VCaP (cell line): ENCODE measurements at regions not wholly inside any gene's neighbourhood (a gene's known extent, or its start where the extent isn't known, plus 50 kb on each side); places are given as distances from the start of the nearest gene placed in this dataset.

Experiments used
- H3K27ac ChIP-seq: fragments of 450-650 bp; 2 replicates; pipeline ENCODE4 v1.5.1; 2017
- CTCF ChIP-seq: fragments of 450-650 bp; conservative IDR thresholded peaks from 2 replicates; pipeline ENCODE4 v1.5.1; 2017; ENCODE audit warnings: mild to moderate bottlenecking, moderate library complexity

GRCh38 chr12:77251799-77252198, 186.4 kb upstream of the E2F7 start:
- no peak overlapping the region for H3K27ac ChIP-seq
- TF ChIP-seq CTCF, result no peak

- TF ChIP-seq CTCF, result no peak
These were observed 184.5 kb upstream of the E2F7 start for GRCh38 chr12:77249892-77250291.

GRCh38 chr12:77248036-77248435, 182.7 kb upstream of the E2F7 start:
- no peak overlapping the region for H3K27ac ChIP-seq
- no peak for TF ChIP-seq CTCF

More at GRCh38 chr12:77249892-77250291, 184.5 kb upstream of the E2F7 start:
- no peak overlapping the region for H3K27ac ChIP-seq

GRCh38 chr12:77247542-77247941, 182.2 kb upstream of the E2F7 start:
- H3K27ac ChIP-seq, result no peak overlapping the region
- no peak for TF ChIP-seq CTCF

GRCh38 chr12:77243345-77243744, 178.0 kb upstream of the E2F7 start:
- no peak overlapping the region for H3K27ac ChIP-seq
- no peak for TF ChIP-seq CTCF

GRCh38 chr12:77239617-77240016, 174.2 kb upstream of the E2F7 start:
- no peak for TF ChIP-seq CTCF
- H3K27ac ChIP-seq, result no peak overlapping the region

- TF ChIP-seq CTCF, result no peak
- H3K27ac ChIP-seq, result no peak overlapping the region
These were observed 173.0 kb upstream of the E2F7 start for GRCh38 chr12:77238335-77238734.

GRCh38 chr12:77237896-77238295, 172.5 kb upstream of the E2F7 start:
- no peak for TF ChIP-seq CTCF

More at GRCh38 chr12:77237896-77238295, 172.5 kb upstream of the E2F7 start:
- H3K27ac ChIP-seq, result no peak overlapping the region
